H54 (cell line): ENCODE measurements at regions not wholly inside any gene's neighbourhood (a gene's known extent, or its start where the extent isn't known, plus 50 kb on each side); places are given as distances from the start of the nearest gene placed in this dataset.

Experiments
- DNase-seq: peaks from one replicate; pipeline ENCODE4 v3.0.0; 2011; ENCODE audit warnings: low spot score, mixed read lengths; ENCODE audit not compliant: insufficient read length
- FAIRE-seq: peaks from 3 replicates; lab custom pipeline; 2011; peaks lifted over from hg19 to GRCh38; lab: Jason Lieb, UNC
- POLR2A ChIP-seq: IDR thresholded peaks from 2 replicates; pipeline ENCODE4 v1.6.1; 2011; ENCODE audit warnings: low read depth, mild to moderate bottlenecking, low read length

DNA sequence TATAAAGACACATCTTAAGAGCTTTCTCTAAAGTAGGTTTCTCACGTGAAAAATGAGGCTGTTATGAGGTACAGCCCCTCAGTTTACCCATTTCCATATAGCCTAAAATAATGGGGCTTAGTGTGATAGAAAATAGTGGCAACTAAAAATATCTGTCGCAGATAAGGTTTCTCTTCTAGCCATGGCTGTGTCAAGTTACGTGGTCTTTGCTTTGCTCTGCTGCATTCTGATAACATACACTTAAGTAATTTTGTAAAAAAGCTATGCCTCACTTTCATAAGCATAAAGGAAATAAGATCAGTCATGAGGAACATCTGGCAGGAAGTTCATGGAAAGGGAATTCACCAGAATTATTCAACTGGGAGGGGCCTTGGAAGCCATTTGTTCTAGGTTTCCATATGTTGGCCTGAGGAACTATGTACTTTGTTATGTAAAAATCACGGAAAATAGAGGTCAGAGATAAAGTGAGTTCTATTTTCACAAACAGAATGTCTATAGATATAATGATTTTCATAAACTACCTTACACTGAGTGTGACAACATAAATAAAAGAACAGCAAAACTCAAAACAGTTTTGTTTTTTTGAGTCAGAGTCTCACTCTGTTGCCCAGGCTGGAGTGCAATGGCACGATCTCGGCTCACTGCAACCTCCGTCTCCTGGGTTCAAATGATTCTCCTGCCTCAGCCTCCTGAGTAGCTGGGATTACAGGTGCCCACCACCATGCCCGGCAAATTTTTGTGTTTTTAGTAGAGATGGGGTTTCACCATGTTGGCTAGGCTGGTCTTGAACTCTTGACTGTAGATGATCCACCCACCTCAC, 195.6 kb upstream of the KRR1 start:
- FAIRE-seq, result no peak
- TF ChIP-seq POLR2A, result no peak
- DNase-seq, result no peak

DNA sequence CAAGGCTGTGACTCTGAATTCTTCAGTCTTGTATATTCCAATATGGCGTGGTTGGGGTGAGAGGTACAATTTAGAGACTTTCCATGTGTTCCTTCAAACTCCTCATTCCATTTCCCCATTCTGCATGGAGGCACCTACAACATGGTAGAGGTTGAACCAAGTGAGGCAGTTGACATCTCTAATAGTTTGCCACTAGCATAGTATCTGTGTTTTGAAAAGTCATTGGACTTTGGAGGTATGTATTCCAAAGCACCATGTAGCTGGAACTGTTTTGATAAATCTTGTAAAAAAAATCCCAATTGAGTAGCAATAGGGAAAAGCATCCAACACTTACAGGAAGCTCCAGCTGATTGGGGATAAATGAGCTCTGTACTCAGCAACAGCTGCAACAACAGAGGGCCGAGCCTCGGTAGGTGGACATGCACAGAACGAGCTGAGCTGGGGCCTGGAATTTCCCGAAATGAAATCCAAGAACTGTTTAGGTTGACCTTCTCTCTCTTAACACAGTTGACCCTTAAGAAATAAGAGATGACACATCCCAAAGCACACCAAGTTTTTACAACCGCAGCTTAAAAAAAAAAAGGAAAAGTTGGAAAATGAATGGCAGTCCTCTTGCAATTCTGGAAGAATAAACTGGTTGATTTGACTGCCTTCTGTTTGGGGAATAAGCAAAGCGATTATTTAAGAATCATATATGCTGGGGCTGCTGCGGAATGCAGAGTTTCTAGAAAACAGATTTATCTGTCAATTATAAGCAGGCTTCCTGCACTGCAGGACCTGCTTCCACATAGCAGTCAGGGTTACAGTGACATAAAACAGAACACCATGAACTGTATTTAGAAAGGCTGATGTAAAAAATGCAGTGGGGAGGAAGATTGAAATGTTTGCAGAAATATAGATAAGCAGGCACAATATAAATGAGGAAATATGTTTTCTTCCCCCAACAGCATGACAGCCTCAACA, 194.6 kb upstream of the KRR1 start:
- peak; percentile 33 for DNase-seq
- FAIRE-seq, result peak; percentile 99
- TF ChIP-seq POLR2A, result no peak

DNA sequence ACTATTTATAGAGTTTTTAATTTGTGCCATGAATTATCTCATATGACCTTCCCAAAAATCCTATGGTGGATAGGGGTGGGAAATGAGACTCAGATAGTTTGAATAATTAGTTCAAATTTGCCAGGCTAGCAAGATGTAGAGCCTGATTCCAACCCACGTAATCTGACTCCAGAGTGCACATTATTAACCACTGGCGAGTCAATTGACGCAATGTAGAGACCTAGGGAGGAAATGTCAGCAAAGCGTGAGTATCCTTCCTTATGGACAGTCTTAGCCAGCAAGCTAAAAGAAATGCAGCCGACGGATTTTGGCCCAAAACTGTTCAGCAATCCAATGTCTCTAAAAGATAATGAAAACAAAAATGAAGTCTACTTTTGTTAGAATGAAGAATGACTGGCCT, 193.3 kb upstream of the KRR1 start:
- TF ChIP-seq POLR2A, result no peak
- FAIRE-seq, result peak; percentile 45

DNA sequence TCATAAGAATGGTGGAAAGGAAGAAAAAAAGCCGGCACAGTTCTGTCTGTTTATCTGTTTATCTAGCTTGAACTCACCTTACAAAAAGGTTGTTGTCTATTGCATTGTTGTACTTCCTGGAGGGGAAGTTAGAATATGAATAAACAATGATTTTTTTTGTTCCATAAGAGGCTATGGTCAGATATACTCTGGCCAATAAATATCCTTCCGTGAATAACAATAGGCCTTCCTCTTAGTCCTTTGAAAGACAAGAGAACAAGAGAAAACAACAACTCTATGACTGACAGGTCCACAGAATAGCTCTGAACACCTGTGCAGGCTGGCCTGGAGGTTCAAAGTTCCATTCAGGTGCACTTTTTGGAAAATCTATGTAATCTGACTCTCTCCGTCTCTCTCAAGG, 192.8 kb upstream of the KRR1 start:
- DNase-seq, result no peak
- no peak for TF ChIP-seq POLR2A
- peak; percentile 23 for FAIRE-seq

More for the DNA sequence above, 193.3 kb upstream of the KRR1 start:
- no peak for DNase-seq

DNA sequence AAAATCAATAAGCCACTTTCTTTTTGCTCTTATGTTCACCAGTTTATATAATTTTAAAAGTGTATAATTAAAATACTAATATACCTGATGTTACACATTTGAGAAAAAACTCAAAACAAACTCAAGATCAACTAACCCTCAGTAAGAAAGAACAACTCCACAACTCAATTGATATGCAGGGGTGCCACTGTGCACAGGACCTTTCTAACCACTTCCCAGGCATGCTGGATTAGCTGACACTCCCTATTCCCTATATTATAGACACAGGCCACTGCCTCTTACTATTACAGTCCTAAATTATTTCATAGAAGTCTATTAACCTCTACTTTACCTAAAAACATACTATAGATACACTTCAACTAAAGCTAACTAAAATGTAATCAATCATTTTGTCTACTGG, 191.7 kb upstream of the KRR1 start:
- FAIRE-seq (no peak), DNase-seq (no peak)
- TF ChIP-seq POLR2A, result no peak

DNA sequence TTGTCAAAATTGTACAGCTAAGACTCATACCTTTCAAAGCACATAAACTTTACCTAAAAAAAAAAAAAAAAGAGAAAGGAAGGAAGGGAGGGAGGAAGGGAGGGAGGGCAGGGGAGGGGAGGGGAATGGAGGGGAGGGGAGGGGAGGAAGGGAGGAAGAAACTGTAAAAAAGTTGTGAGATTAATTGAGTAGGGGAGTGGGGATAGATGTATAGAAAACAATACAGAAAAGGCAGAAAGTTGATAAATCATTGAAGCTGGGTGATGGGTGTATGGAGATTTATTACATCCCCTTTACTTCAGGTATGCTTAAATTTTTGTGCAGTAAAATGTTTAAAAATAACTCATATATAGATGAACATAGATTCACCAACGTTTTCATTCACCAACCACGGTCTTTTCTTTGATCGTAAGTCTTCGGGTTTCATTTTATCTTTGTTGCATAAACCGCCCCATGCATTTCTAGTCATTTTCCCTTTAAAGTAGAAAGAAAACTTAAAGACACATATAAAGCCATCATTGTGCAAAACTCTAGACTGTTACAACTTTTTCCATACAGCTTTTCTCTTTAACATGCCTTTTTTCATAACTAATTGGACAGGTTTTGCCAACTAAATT, 191.2 kb upstream of the KRR1 start:
- no peak for TF ChIP-seq POLR2A
- FAIRE-seq (no peak), DNase-seq (no peak)

DNA sequence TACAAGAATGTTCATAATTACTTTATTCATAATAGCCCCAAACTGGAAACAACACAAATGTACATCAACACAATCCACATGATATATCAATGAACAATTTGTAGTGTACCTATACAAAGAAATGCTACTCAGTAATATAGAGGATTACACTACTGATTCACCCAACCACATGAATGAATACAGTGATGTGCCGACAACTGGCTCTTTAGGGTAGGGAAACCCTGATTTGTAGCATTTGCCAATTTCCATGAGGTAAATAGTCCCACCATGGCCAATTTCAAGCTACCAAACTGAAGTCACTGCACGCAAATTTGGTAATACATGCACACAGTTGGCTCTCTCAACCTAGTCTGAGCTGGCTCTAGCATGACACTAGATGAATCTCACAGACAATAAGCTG, 190.4 kb upstream of the KRR1 start:
- FAIRE-seq (peak; percentile 15), DNase-seq (no peak)
- TF ChIP-seq POLR2A, result no peak

DNA sequence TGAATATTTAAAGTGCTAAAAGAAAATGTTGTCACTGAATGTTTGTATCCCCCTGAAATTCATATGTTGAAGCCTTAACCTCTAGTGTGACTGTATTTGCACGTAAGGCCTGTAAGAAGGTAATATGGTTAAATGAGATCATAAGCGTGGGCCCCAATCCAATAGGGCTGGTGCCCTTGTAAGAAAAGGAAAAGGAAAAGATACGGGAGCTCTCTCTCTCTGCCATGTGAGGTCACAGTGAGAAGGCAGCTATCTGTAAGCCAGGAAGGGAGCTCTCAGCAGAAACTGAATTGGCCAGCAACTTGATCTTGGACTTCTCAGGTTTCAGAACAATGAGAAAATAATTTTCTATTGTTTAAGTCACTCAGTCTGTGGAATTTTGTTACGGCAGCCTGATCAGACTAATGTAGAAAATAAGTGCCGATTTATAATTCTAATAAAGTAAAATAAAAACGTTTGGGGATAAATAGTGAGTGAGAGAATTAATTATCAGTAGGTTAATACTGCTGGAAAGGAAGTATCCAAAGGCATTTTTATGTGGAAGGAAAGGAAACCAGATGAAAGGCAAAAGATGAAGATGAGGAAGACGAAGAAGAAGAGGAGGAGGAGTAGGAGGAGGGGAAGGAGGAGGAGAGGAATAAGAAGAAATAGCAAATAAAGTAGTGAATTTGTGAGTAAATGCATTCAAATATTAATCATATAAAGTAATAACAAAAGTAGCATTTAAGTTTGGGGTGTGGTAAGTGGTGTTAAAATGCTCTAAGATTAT, 188.5 kb upstream of the KRR1 start:
- FAIRE-seq (peak; percentile 80), DNase-seq (no peak)
- no peak for TF ChIP-seq POLR2A

DNA sequence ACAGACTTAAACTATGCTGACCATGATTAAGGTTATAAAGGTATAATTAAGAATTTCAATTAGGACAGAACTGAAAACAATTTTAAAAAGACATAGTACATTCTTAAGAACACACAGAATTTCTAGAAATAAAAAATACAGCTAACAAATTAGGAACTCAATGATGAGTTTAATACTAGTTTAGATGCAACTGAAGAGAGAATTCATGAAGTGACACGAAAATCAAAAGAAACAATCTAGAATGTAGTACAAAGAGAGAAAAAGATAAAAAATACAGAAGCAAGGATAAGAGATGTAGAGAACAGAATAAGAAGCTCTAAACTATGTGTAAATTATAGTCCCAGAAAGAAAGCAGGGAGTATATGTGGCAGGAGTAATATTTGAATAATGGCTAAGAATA, 187.8 kb upstream of the KRR1 start:
- no peak for FAIRE-seq
- no peak for DNase-seq
- no peak for TF ChIP-seq POLR2A

DNA sequence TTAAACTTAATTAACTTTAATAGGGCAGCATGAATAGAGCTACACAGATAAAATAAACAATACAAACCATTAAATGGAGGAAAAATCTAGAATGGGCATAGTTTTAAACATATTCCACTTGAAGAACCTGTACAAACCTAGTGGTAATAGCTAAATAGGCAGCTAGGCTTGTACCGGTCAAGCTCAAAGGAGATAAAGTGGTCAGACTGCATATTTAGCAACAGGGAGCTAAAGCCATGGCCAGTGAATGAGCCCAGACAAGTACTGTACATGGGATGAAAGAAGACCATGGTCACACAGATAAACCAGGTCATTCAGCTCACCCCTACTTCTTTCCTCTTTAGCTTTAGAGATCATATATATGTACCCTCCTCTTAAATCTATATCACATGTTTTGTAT, 186.6 kb upstream of the KRR1 start:
- DNase-seq, result no peak
- TF ChIP-seq POLR2A, result no peak
- peak; percentile 15 for FAIRE-seq

DNA sequence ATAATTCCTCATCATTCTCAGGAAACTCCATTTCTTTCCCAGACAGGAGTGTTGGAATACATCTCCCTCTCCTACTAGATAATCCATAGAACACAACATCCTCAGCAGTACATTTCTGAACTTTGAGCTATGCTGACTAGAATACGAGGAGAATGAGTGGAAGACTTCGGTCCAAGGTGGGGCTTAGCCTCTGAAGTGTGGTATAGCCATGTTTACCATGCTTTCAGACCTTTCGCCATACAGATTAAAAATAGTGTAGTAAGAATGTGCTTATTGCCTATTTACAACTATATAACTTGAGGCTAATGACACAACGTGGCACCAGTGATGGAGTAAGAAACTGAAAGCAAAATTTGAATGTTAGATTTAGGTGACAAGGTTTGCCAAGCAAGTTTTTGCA, 184.5 kb upstream of the KRR1 start:
- TF ChIP-seq POLR2A, result no peak
- DNase-seq, result no peak
- peak; percentile 27 for FAIRE-seq

DNA sequence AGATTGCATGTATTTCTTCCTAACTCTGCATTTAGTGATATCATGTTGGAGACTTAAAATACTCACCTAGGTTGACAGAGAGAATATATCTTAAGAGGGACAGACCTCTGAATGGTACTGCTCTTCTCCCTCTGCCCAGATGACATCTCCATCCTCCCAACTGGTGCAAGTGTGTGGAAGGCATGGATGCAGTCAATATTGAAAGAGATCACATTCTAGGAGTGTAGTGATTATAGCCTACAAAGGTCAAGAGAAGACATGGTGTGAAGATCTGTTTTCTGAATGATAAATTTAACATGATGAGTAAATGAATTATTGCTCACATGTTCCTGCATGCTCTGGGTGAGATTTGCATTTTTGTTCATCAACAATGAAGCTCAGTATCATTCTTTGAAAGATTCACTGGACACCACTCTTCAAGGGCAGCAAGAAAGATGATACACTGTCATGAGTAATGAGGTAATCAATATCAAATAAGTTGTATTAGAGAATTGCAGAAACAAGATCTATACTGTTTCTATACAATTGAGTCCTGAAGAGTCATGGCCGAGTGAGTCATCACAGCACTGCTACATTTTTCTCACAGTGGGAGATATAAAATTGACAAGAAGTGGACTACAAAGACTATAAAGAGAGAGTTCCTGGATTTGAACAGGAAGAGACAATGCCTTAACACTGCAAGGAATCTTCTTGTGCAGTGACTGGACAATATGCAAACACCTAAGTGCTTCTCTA, 183.3 kb upstream of the KRR1 start:
- TF ChIP-seq POLR2A, result no peak
- DNase-seq (no peak), FAIRE-seq (peak; percentile 97)
